ENCODE measurements at regions not wholly inside any gene's neighbourhood (a gene's known extent, or its start where the extent isn't known, plus 50 kb on each side); places are given as distances from the start of the nearest gene placed in this dataset.

GRCh38 chr1:98420376-98421084, 241.0 kb upstream of the SNX7 start:
- Histone ChIP-seq H3K36me3 (no peaks in the 10 kb centered on the region), H3K9me3 (no peaks in the 10 kb centered on the region), H3K4me1 (no peaks in the 10 kb centered on the region), H3K27me3 (no peaks in the 10 kb centered on the region), H3K4me3 (no peak overlapping the region), H3K27ac (no peak overlapping the region)
- TF ChIP-seq CTCF (IDR thresholded peaks at IDR 0.05) = no peak
- no peak for DNase-seq
- ATAC-seq = no peak
- intact Hi-C loops (cut with DNase I) = no loop called here

- no peak for DNase-seq
- Histone ChIP-seq H3K9me3 (no peaks in the 10 kb centered on the region), H3K27me3 (no peaks in the 10 kb centered on the region), H3K4me3 (no peak overlapping the region), H3K4me1 (no peaks in the 10 kb centered on the region), H3K27ac (no peak overlapping the region), H3K36me3 (no peaks in the 10 kb centered on the region)
- ATAC-seq = no peak
- intact Hi-C loops (cut with DNase I) = no loop called here
- no peak for TF ChIP-seq CTCF (IDR thresholded peaks at IDR 0.05)
These were observed 243.7 kb upstream of the SNX7 start for GRCh38 chr1:98417820-98418219.

- Histone ChIP-seq H3K36me3 (no peaks in the 10 kb centered on the region), H3K27ac (no peak overlapping the region), H3K4me3 (no peak overlapping the region), H3K27me3 (no peaks in the 10 kb centered on the region), H3K9me3 (no peaks in the 10 kb centered on the region), H3K4me1 (no peaks in the 10 kb centered on the region)
- intact Hi-C loops (cut with DNase I) = no loop called here
- DNase-seq (no peak), ATAC-seq (no peak)
- no peak for TF ChIP-seq CTCF (IDR thresholded peaks at IDR 0.05)
These were observed 251.4 kb upstream of the SNX7 start for GRCh38 chr1:98410082-98410481.

GRCh38 chr1:98406352-98407088, 255.0 kb upstream of the SNX7 start:
- H3K4me1 ChIP-seq = no peaks in the 10 kb centered on the region
- TF ChIP-seq CTCF (IDR thresholded peaks at IDR 0.05) = no peak
- intact Hi-C loops (cut with DNase I) = no loop called here
- DNase-seq (no peak), ATAC-seq (no peak)
- H3K36me3 ChIP-seq = no peaks in the 10 kb centered on the region
- no peaks in the 10 kb centered on the region for H3K27me3 ChIP-seq
- no peaks in the 10 kb centered on the region for H3K9me3 ChIP-seq
- no peak overlapping the region for H3K27ac ChIP-seq
- H3K4me3 ChIP-seq = no peak overlapping the region

GRCh38 chr1:98405581-98406074, 255.9 kb upstream of the SNX7 start:
- no peak overlapping the region for H3K4me3 ChIP-seq
- no peaks in the 10 kb centered on the region for H3K27me3 ChIP-seq
- ATAC-seq (no peak), DNase-seq (no peak)
- no peak overlapping the region for H3K27ac ChIP-seq
- TF ChIP-seq CTCF (IDR thresholded peaks at IDR 0.05) = no peak
- intact Hi-C loops (cut with DNase I) = no loop called here
- no peaks in the 10 kb centered on the region for H3K36me3 ChIP-seq
- no peaks in the 10 kb centered on the region for H3K9me3 ChIP-seq
- H3K4me1 ChIP-seq = no peaks in the 10 kb centered on the region
